MG63 (cell line): ENCODE measurements at regions not wholly inside any gene's neighbourhood (a gene's known extent, or its start where the extent isn't known, plus 50 kb on each side); places are given as distances from the start of the nearest gene placed in this dataset.

ENCODE experiments used
- DNase-seq: peaks from one replicate; pipeline ENCODE4 v3.0.0-alpha.2; 2020
- H3K27me3 ChIP-seq: fragments of 250-450 bp; sonication (Bioruptor Pico); 2 replicates; pipeline ENCODE4 v1.5.1; 2020; ENCODE audit warnings: mild to moderate bottlenecking, moderate library complexity
- H3K36me3 ChIP-seq: fragments of 250-450 bp; sonication (Bioruptor Pico); 2 replicates; pipeline ENCODE4 v1.5.1; 2020; ENCODE audit warnings: mild to moderate bottlenecking, moderate library complexity
- H3K4me3 ChIP-seq: fragments of 250-450 bp; sonication (Bioruptor Pico); 2 replicates; pipeline ENCODE4 v1.5.1; 2020; ENCODE audit warnings: mild to moderate bottlenecking, moderate library complexity
- H3K9me3 ChIP-seq: fragments of 250-450 bp; sonication (Bioruptor Pico); 2 replicates; pipeline ENCODE4 v1.5.1; 2020; ENCODE audit warnings: mild to moderate bottlenecking, moderate library complexity

- Histone ChIP-seq H3K4me3 (no peak overlapping the region), H3K36me3 (no peaks in the 10 kb centered on the region), H3K27me3 (no peaks in the 10 kb centered on the region), H3K9me3 (no peaks in the 10 kb centered on the region)
- DNase-seq = no peak
Observed at GRCh38 chr10:125226823-125227222, 66.5 kb upstream of the CTBP2 start.

- H3K9me3 ChIP-seq = no peaks in the 10 kb centered on the region
- DNase-seq = no peak
- H3K4me3 ChIP-seq = no peak overlapping the region
- H3K36me3 ChIP-seq = no peaks in the 10 kb centered on the region
- H3K27me3 ChIP-seq = no peaks in the 10 kb centered on the region
Observed at GRCh38 chr10:125226005-125226404, 65.6 kb upstream of the CTBP2 start.

GRCh38 chr10:125225051-125225450 is 64.7 kb upstream of the CTBP2 start:
- no peaks in the 10 kb centered on the region for H3K36me3 ChIP-seq
- H3K4me3 ChIP-seq = no peak overlapping the region
- no peak for DNase-seq
- H3K9me3 ChIP-seq = no peaks in the 10 kb centered on the region
- no peaks in the 10 kb centered on the region for H3K27me3 ChIP-seq

- H3K9me3 ChIP-seq = no peaks in the 10 kb centered on the region
- no peak for DNase-seq
- no peak overlapping the region for H3K4me3 ChIP-seq
- no peaks in the 10 kb centered on the region for H3K27me3 ChIP-seq
- H3K36me3 ChIP-seq = no peaks in the 10 kb centered on the region
Observed at GRCh38 chr10:125222515-125223308, 62.3 kb upstream of the CTBP2 start.

- no peak for DNase-seq
- Histone ChIP-seq H3K36me3 (no peaks in the 10 kb centered on the region), H3K9me3 (no peaks in the 10 kb centered on the region), H3K27me3 (no peaks in the 10 kb centered on the region), H3K4me3 (no peak overlapping the region)
Observed at GRCh38 chr10:125221716-125222115, 61.4 kb upstream of the CTBP2 start.

GRCh38 chr10:125219776-125220175 is 59.4 kb upstream of the CTBP2 start:
- Histone ChIP-seq H3K4me3 (no peak overlapping the region), H3K9me3 (no peaks in the 10 kb centered on the region), H3K36me3 (no peaks in the 10 kb centered on the region), H3K27me3 (no peaks in the 10 kb centered on the region)
- no peak for DNase-seq

- H3K27me3 ChIP-seq = no peaks in the 10 kb centered on the region
- no peak for DNase-seq
- no peaks in the 10 kb centered on the region for H3K36me3 ChIP-seq
- H3K4me3 ChIP-seq = no peak overlapping the region
- no peaks in the 10 kb centered on the region for H3K9me3 ChIP-seq
Observed at GRCh38 chr10:125218967-125219366, 58.6 kb upstream of the CTBP2 start.

- no peak for DNase-seq
- H3K27me3 ChIP-seq = no peaks in the 10 kb centered on the region
- H3K9me3 ChIP-seq = no peaks in the 10 kb centered on the region
- H3K36me3 ChIP-seq = no peaks in the 10 kb centered on the region
- H3K4me3 ChIP-seq = no peak overlapping the region
Observed at GRCh38 chr10:125217990-125218675, 57.8 kb upstream of the CTBP2 start.

- Histone ChIP-seq H3K36me3 (no peaks in the 10 kb centered on the region), H3K4me3 (no peak overlapping the region), H3K27me3 (no peaks in the 10 kb centered on the region), H3K9me3 (no peaks in the 10 kb centered on the region)
- no peak for DNase-seq
Observed at GRCh38 chr10:125216861-125217260, 56.5 kb upstream of the CTBP2 start.

- Histone ChIP-seq H3K36me3 (no peaks in the 10 kb centered on the region), H3K27me3 (no peaks in the 10 kb centered on the region), H3K9me3 (no peaks in the 10 kb centered on the region), H3K4me3 (no peak overlapping the region)
- no peak for DNase-seq
Observed at GRCh38 chr10:125216309-125216708, 55.9 kb upstream of the CTBP2 start.

- DNase-seq = no peak
- no peak overlapping the region for H3K4me3 ChIP-seq
- H3K36me3 ChIP-seq = no peaks in the 10 kb centered on the region
- no peaks in the 10 kb centered on the region for H3K27me3 ChIP-seq
- H3K9me3 ChIP-seq = no peaks in the 10 kb centered on the region
Observed at GRCh38 chr10:125214283-125214570, 53.9 kb upstream of the CTBP2 start.

GRCh38 chr10:125213541-125214282 is 53.3 kb upstream of the CTBP2 start:
- no peaks in the 10 kb centered on the region for H3K9me3 ChIP-seq
- no peak overlapping the region for H3K4me3 ChIP-seq
- no peaks in the 10 kb centered on the region for H3K27me3 ChIP-seq
- H3K36me3 ChIP-seq = no peaks in the 10 kb centered on the region
- DNase-seq = no peak

- no peak for DNase-seq
- H3K4me3 ChIP-seq = no peak overlapping the region
- H3K27me3 ChIP-seq = no peaks in the 10 kb centered on the region
- no peaks in the 10 kb centered on the region for H3K36me3 ChIP-seq
- no peaks in the 10 kb centered on the region for H3K9me3 ChIP-seq
Observed at GRCh38 chr10:125212150-125212809, 51.9 kb upstream of the CTBP2 start.
